Hematopoietic multipotent progenitor cell treated with erythropoietin and hydrocortisone succinate and interleukin-3 and kit ligand, for 15 days (in vitro differentiated cells): ENCODE measurements at regions not wholly inside any gene's neighbourhood (a gene's known extent, or its start where the extent isn't known, plus 50 kb on each side); places are given as distances from the start of the nearest gene placed in this dataset.
"Not testable (repeated sequence)": the region's sequence is repeated elsewhere in the genome, so short reads cannot be mapped to it uniquely, and the experiment has no call there.

ENCODE experiments used
- DNase-seq: peaks from one replicate; pipeline ENCODE4 v3.0.0-alpha.2; 2015; ENCODE audit warnings: low spot score

DNA sequence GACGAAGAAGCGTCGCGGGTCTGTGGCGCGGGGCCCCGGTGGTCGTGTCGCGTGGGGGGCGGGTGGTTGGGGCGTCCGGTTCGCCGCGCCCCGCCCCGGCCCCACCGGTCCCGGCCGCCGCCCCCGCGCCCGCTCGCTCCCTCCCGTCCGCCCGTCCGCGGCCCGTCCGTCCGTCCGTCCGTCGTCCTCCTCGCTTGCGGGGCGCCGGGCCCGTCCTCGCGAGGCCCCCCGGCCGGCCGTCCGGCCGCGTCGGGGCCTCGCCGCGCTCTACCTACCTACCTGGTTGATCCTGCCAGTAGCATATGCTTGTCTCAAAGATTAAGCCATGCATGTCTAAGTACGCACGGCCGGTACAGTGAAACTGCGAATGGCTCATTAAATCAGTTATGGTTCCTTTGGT is 1533.5 kb upstream of the TPTE start:
- DNase-seq = not testable (repeated sequence)

- DNase-seq = no peak
Measured at GRCh38 chr21:8988696-8989095, 1532.7 kb upstream of the TPTE start.

DNA sequence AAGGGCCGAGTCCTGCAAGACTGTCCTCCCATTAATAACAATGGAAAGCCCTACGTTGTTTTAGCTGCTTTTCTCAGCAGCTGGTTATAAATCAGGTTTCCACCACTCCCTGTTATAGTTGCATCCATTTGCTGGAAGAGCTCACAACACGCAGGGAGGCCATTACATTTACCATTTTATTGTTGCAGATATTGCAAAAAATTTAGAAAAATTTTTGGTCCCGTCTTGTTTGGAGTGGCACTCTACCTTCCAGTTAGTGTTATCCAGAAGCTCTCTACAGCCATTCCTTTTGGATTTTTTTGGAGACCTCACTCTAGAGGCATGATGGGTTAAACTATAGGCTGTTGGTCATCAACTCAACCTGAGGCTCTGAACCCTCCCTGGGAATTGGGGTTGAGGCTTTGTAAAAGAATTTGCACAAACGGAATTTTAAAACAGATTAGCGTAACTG is 1532.1 kb upstream of the TPTE start:
- peak; percentile 2 for DNase-seq

- peak; percentile 2 for DNase-seq
Measured at GRCh38 chr21:8989721-8990325, 1531.6 kb upstream of the TPTE start.

DNA sequence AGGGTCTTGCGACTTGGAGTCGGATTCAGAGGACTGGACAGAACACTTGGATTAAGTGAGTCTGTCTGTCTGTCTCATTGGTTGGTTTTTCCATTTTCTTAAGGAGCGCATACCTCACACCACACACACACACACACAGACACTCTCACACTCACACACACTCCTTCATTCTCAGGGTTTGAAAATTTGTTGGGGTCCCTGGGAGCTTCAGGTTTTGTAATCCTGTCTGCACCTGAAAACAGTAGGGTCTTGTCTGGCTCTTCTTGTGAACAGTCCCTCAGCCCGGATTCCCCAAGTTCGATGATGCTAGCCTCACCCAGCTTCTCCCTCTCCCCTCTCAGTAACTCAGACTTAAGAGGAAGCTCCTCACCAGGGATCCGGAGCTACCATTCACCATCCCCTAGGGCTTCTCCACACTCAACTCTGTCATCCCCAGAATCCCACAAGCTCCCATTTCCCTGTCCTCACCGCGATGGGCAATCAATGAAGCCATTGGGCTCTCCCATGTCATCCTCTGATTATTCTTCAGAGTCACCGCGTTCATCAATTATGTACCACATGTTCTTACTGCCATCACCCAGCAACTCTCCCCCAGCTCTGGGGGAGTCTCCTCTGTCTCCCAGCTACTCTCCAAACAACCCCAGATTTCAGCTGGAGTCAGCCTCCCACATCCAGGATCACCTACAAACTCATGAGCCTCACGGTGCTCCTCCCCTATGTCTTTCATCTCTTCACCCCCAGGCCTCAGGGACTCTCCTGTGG is 1530.9 kb upstream of the TPTE start:
- DNase-seq = no peak

DNA sequence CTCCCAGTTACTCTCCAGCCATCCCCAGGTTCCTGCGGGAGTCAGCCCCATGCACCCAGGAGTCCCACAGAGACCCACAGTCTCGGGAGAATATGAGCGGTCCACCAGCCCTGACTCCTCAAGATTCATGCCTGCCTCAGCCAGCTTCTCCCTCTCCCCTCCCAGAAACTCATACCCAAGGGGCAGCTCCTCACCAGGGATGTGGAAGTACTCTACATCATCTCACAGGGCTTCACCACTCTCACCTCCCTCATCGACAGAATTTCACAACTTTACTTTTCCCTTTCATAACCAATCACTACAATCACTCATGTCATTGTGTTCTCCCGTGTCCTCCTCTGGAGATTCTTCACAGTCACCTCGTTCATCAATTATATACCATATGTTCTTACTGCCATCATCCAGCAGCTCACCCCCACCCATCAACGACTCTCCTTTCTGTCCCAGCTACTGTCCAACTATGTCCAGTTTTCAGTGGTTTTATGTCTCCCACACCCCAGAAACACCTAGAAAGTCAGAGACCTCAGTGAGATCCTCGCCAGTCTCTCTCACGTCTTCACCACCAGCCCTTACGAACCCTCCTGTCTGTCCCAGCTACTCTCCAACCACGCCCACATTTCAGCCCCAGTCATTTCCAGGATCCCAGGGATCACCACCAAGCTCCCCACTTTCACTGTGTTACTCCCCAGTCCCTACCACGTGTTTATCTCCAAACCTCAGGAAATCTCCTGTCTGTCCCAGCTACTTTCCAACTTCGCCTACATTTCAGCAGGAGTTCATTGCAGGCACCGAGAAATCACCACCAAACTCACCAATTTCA is 1530.1 kb upstream of the TPTE start:
- peak; percentile 1 for DNase-seq

GRCh38 chr21:8991968-8992621 is 1529.3 kb upstream of the TPTE start:
- no peak for DNase-seq

DNA sequence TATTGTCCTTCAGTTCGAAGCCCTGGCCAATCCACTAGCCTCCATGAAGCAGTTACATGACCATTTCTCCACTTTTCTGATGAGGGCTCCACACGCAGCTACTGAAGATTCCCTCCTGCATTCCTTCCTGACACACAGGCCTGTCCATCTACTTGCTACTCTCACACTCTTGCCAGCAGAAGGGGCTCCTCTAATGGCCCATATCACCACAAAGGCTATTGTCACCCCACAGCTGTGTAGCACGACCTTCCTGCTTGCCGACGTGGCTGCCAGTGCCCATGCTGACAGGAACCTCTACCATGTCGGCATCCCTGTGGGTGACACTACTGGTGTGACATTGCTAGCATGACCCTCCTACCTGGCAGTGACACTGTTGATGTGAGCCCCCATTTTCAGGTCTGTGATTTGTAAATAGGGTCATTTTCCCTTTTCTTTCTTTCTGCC is 1528.6 kb upstream of the TPTE start:
- peak; percentile 1 for DNase-seq

- DNase-seq = peak; percentile 3
Measured at GRCh38 chr21:8993284-8993942, 1528.0 kb upstream of the TPTE start.

- DNase-seq = peak; percentile 3
Measured at GRCh38 chr21:8993943-8994639, 1527.3 kb upstream of the TPTE start.

- DNase-seq = peak; percentile 3
Measured at GRCh38 chr21:8994640-8995511, 1526.5 kb upstream of the TPTE start.

- not testable (repeated sequence) for DNase-seq
Measured at GRCh38 chr21:8996487-8996968, 1524.9 kb upstream of the TPTE start.

- DNase-seq = no peak
Measured at GRCh38 chr21:8997011-8997440, 1524.4 kb upstream of the TPTE start.

DNA sequence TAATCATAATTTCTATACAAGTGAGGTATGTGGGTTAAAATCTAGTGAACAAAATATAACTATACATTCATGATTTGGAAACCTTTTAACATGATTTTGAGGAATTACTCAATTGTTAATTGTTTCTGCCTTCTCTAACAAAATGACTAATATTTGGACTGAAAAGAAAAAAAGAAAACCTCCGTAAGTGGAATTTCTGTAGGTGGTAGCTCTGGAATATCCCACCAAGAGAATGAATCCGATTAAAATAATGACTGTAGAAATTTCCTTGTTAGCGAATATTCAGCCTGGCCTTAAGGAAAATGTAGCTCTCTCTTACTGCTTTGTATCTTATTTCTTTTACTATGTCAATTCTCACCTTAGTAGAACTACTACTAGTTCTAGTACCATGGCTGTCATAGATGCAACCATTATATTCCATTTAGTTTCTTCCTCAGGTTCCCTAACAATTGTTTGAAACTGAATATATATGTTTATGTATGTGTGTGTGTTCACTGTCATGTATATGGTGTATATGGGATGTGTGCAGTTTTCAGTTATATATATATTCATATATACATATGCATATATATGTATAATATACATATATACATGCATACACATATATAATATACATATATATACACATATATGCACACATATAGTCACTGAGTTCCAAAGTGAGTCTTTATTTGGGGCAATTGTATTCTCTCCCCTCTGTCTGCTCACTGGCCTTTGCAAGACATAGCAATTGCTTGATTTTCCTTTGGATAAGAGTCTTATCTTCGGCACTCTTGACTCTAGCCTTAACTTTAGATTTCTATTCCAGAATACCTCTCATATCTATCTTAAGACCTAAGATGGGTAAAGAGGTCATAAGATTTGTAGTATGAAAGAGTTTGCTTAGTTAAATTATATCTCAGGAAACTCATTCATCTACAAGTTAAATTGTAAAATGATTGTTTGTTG is 1523.7 kb upstream of the TPTE start:
- peak; percentile 1 for DNase-seq

- DNase-seq = peak; percentile 4
Measured at GRCh38 chr21:8998480-8998879, 1522.9 kb upstream of the TPTE start.

- peak; percentile 6 for DNase-seq
Measured at GRCh38 chr21:8998946-8999681, 1522.3 kb upstream of the TPTE start.

DNA sequence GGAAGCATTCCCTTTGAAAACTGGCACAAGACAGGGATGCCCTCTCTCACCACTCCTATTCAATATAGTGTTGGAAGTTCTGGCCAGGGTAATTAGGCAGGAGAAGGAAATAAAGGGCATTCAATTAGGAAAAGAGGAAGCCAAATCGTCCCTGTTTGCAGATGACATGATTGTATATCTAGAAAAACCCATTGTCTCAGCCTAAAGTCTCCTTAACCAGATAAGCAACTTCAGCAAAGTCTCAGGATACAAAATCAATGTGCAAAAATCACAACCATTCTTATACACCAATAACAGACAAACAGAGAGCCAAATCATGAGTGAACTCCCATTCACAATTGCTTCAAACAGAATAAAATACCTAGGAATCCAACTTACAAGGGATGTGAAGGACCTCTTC is 1521.3 kb upstream of the TPTE start:
- not testable (repeated sequence) for DNase-seq

DNA sequence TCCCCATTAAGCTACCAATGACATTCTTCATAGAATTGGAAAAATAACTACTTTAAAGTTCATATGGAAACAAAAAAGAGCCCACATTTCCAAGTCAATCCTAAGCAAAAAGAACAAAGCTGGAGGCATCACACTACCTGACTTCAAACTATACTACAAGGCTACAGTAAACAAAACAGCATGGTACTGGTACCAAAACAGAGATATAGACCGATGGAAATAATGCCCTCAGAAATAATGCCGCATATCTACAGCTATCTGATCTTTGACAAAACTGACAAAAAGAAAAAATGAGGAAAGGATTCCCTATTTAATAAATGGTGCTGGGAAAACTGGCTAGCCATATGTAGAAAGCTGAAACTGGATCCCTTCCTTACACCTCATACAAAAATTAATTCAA is 1520.7 kb upstream of the TPTE start:
- not testable (repeated sequence) for DNase-seq
